ENCODE measurements at regions not wholly inside any gene's neighbourhood (a gene's known extent, or its start where the extent isn't known, plus 50 kb on each side); places are given as distances from the start of the nearest gene placed in this dataset.

DNA sequence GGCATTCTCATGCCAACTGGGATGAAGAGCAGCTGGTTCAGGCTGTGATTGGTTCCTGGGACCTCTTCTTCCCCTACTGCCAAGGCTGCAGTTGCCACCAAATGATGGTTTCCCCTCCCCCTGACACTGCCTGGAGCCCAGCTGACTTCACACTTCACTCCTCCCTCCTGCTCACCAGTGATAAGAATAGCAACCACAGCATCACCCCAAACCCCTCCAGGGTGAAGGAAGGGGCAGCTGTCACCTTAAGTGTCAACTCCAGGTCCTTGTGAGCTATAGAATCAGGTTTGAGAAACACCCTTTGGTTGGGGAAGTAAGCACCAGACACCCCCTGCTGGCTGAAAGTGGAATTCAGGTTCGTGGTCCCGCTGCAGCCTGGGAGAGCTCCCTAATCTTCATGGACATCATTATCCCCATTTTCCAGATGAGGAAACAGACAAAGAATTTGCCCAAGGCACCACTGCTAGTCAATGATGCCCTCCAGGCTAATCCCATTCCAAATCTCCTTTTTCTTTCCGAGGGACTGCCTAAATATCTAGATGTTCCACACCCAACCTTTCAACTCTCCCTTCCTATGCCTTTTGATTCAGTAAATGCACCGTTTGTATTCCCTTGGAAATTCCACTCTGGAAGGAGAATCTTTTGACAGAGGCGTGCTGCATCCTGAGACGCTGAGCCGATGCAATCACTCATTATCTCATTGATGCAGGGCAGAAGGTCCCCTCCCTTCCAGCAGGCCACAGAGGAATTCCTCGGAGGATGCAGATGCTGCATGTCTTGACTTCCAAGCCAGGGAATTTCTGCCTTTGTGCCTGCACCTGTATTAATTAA is 50.6 kb upstream of the UQCRFS1 start:
- CTCF ChIA-PET, result interaction anchor here (0.6 to 8.2 kb wide), 27 partner anchors 9 to 1297 kb away, joined by 3 to 102 read pairs (median 4); no protein-coding TSS in a partner anchor
- H3K4me3 ChIP-seq (ENCODE audit: low read depth, low read length), result no peak overlapping the region
- peak; percentile 71 for TF ChIP-seq CTCF (IDR thresholded peaks at IDR 0.05; ENCODE audit: insufficient read depth, low read length, missing control alignments)
- DNase-seq (ENCODE audit: low read depth, low spot score), result no peak
- POLR2A ChIA-PET, result no interaction called here

GRCh38 chr19:29264897-29265296 is 51.9 kb upstream of the UQCRFS1 start:
- ChIA-PET POLR2A (no interaction called here), CTCF (interaction anchor here (1.4 to 8.2 kb wide), 3 partner anchors 10 to 529 kb away, joined by 3 to 102 read pairs (median 5); no protein-coding TSS in a partner anchor)
- H3K4me3 ChIP-seq (ENCODE audit: low read depth, low read length), result no peak overlapping the region
- no peak for TF ChIP-seq CTCF (IDR thresholded peaks at IDR 0.05; ENCODE audit: insufficient read depth, low read length, missing control alignments)
- no peak for DNase-seq (ENCODE audit: low read depth, low spot score)

DNA sequence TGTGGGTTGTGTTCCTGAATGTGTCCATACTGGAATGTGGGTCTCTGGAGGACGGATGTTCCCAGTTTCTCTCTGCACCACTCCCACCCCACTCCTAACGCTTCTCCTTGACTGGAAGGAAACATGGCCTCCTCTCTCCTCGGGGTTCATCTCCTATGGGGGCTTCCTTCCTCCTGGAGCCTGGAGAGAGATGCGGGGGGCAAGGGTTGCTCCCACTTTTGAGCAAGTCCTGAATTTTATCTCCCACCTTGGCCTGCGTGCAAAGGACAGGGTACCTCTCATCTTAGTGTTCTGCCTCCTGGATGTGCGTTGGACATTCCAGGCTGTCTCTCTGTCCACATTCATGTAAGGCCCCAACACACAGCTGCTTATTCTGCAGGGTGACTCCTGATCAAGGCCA is 52.5 kb upstream of the UQCRFS1 start:
- H3K4me3 ChIP-seq (ENCODE audit: low read depth, low read length), result no peak overlapping the region
- no peak for TF ChIP-seq CTCF (IDR thresholded peaks at IDR 0.05; ENCODE audit: insufficient read depth, low read length, missing control alignments)
- POLR2A ChIA-PET, result no interaction called here
- no peak for DNase-seq (ENCODE audit: low read depth, low spot score)
- CTCF ChIA-PET, result interaction anchor here (1.2 to 8.2 kb wide), 3 partner anchors 27 to 529 kb away, joined by 3 to 102 read pairs (median 4); no protein-coding TSS in a partner anchor

GRCh38 chr19:29266001-29266400 is 53.0 kb upstream of the UQCRFS1 start:
- CTCF ChIA-PET, result interaction anchor here (1.2 to 8.2 kb wide), 2 partner anchors 331 to 530 kb away, joined by 4 to 102 read pairs; no protein-coding TSS in a partner anchor
- DNase-seq (ENCODE audit: low read depth, low spot score), result no peak
- H3K4me3 ChIP-seq (ENCODE audit: low read depth, low read length), result no peak overlapping the region
- POLR2A ChIA-PET, result no interaction called here
- no peak for TF ChIP-seq CTCF (IDR thresholded peaks at IDR 0.05; ENCODE audit: insufficient read depth, low read length, missing control alignments)

DNA sequence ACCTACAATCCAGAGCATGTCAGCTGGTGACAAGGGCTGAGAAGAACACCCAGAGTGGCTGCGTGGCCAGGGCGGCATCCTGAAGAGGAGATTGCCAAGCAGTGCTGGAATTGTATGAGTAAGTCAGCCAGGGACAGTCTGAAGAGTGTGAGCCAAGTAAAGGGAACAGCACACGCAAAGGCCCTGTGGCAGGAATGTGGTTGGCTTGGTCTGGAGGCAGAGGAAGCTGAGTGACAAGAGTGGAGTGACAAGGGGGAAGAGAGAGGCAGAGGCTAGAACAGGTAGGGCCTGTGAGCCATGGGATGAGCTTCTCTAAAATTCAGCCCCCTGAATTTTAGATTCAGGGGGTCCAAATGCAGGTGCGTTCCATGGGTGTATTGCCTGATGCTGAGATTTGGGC is 53.7 kb upstream of the UQCRFS1 start:
- no peak overlapping the region for H3K4me3 ChIP-seq (ENCODE audit: low read depth, low read length)
- TF ChIP-seq CTCF (IDR thresholded peaks at IDR 0.05; ENCODE audit: insufficient read depth, low read length, missing control alignments), result no peak
- DNase-seq (ENCODE audit: low read depth, low spot score), result no peak
- ChIA-PET CTCF (no interaction called here), POLR2A (no interaction called here)

DNA sequence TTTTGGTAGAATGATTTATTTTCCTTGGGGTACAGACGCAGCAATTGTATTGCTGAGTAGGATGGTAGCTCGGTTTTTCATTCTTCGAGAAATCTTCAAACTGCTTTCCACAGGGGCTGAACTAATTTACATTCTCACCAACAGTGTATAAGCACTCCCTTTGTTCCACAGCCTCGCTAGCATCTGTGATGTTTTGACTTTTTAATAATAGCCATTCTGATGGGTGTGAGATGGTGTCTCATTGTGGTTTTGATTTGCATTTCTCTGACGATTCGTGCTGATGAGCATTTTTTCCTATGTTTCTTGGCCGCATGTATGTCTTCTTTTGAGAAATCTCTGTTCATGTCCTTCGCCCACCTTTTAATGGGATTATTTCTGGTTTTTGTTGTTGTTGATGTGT is 54.8 kb upstream of the UQCRFS1 start:
- TF ChIP-seq CTCF (IDR thresholded peaks at IDR 0.05; ENCODE audit: insufficient read depth, low read length, missing control alignments), result no peak
- no peak overlapping the region for H3K4me3 ChIP-seq (ENCODE audit: low read depth, low read length)
- ChIA-PET POLR2A (no interaction called here), CTCF (no interaction called here)
- no peak for DNase-seq (ENCODE audit: low read depth, low spot score)

Measured in AG04449 (cell line).